Epithelial cell of esophagus (primary cell): ENCODE measurements at regions not wholly inside any gene's neighbourhood (a gene's known extent, or its start where the extent isn't known, plus 50 kb on each side); places are given as distances from the start of the nearest gene placed in this dataset.

Source experiments
- DNase-seq: peaks from one replicate; pipeline ENCODE4 v3.0.0; 2010; ENCODE audit warnings: low read depth
- H3K4me3 ChIP-seq: 2 replicates; pipeline ENCODE4 v1.5.1; 2011; ENCODE audit warnings: mild to moderate bottlenecking, low read length, control low read depth
- TF ChIP-seq, protein P1 (sequence below): IDR thresholded peaks from 2 replicates; pipeline ENCODE4 v1.5.1; 2011; ENCODE audit warnings: low read depth, mild to moderate bottlenecking, low read length, control low read depth, inconsistent platforms; ENCODE audit not compliant: insufficient read depth; ENCODE audit errors: missing control alignments

DNA sequence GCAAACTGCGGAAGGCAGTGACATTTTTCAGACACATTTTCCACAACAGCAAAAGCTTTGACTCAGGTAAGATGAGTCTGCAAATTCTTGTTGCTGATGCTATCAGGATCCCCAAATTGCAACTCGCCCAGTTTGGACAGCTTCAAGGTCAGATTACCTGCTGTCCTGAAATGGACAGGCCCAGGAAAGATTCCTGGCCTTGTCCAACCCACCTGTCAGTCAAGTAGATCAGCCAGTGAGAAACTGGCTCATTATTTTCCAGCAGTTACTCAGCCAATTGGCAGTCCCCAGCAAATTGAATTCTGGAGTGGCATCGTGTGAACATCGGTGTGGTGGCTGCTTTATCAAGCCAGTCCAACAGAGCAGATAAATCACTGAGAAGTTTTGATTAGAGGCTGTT is 84.5 kb upstream of the SNAP25 start:
- no peak overlapping the region for H3K4me3 ChIP-seq
- TF ChIP-seq, protein P1, sequence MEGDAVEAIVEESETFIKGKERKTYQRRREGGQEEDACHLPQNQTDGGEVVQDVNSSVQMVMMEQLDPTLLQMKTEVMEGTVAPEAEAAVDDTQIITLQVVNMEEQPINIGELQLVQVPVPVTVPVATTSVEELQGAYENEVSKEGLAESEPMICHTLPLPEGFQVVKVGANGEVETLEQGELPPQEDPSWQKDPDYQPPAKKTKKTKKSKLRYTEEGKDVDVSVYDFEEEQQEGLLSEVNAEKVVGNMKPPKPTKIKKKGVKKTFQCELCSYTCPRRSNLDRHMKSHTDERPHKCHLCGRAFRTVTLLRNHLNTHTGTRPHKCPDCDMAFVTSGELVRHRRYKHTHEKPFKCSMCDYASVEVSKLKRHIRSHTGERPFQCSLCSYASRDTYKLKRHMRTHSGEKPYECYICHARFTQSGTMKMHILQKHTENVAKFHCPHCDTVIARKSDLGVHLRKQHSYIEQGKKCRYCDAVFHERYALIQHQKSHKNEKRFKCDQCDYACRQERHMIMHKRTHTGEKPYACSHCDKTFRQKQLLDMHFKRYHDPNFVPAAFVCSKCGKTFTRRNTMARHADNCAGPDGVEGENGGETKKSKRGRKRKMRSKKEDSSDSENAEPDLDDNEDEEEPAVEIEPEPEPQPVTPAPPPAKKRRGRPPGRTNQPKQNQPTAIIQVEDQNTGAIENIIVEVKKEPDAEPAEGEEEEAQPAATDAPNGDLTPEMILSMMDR, result no peak
- DNase-seq, result no peak

DNA sequence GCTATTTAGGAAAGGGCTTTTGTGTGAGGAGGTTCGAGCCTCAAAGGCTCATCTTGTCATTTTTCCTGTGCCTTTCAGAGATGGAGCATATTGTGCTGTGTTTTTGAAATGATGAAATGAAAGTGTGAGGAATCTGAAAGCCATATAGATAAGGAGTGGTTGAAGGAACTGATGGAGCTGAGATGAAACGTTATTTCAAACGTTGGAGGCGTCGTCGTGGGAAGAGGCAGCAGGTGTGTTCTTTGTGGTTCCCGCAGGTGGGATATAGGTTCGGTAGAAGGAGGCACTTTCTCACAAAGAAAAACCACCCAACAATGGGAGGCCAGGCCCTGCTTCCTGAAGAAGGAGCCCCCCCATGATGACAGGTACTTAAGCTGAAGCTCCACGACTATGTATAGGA is 83.2 kb upstream of the SNAP25 start:
- no peak overlapping the region for H3K4me3 ChIP-seq
- TF ChIP-seq, protein P1, result no peak
- DNase-seq, result no peak

DNA sequence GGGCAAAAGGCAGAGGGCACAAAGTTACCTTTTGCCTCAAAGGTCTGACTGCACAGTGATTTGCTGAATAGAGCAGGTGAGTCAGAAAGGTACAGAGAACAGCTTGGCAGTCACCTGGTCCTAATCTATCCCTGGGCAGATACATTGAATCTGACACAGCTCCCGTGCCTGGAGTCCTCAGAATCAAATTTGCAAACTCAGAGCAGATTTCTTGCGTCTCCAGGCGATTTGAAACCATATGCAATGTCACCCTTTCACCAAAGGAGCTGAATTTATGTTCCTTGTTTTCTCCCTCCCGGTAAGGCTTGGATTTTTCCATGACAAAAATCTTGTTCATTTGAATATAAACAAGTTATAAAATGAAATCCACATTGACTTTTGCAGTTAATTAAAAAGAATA is 81.6 kb upstream of the SNAP25 start:
- TF ChIP-seq, protein P1, result no peak
- no peak overlapping the region for H3K4me3 ChIP-seq
- DNase-seq, result no peak

DNA sequence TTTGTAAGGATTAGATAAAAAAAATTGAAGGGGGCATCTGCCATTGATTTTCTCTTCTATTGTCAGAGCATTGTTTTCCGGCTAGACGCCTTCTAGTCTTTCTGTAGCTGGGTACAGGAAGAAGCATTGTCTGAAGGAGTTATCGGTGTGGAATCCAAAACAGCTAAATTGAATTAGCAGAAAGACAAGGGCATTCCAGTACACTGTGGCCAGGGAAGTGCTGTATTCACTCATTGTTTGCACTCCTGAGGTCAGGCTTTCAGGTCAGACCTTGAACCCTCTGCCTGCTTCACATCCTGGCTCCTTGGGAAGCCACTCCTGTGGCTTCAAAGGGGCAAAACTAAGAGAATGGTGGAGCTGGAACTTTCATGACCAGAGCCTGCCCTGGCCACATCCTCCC is 81.1 kb upstream of the SNAP25 start:
- DNase-seq, result no peak
- no peak overlapping the region for H3K4me3 ChIP-seq
- TF ChIP-seq, protein P1, result no peak

DNA sequence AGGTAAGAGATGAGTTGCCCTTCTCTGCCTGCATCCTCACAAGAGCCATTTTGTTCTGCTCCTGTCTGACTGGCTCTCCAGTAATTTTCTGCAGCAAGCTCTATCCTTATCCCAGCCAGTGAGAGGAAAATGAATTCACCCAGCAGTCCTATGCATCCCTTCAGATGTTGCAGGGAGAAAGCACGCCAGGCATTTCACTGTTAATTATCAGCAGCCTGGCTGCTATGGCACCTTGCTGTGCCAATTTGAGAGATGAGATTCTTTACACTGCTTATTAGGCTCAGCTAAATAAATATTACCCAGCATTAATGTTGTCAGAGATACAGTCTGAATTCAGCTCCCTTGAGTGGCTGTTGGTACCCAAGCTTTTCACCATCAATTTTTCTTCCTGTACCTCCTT is 61.1 kb upstream of the SNAP25 start:
- TF ChIP-seq, protein P1, result no peak
- no peak for DNase-seq
- H3K4me3 ChIP-seq, result no peak overlapping the region

DNA sequence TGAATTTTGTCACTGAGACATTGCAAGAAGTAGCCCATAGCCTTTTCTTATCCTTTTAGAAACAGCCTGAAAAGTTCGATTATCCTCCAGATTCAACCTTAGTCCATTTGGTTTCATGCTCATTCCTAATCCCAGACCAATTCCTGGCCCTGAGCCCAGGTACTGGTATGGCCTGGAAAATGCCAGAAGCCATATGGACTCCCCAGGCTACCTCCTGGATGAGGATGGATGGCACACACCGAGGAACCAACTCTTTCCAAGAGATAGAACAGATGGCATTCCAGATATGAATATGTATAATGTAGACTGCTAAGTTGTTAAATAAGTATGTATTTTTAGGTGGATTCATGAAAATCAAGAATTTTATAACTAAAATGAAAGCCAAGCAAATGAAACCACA is 51.6 kb upstream of the SNAP25 start:
- no peak overlapping the region for H3K4me3 ChIP-seq
- DNase-seq, result no peak
- TF ChIP-seq, protein P1, result no peak

DNA sequence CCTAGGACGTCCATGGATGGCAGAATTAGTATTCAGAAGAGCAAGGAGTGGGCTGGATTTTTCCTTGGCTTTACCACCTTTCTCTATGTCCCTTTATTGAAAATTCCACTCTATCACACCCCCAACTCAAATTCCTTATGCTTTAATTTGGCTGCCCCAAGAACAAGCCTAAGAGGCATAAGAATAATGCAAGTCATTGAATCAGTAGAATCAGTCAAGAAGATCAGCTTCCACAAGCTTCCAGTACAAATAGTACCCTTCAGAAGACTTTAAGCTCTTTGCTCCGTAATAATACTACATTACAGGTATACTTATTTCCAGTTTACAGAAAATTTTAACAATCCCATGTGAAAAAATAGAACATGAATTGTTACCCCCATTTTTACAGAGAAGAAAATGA is 51.0 kb upstream of the SNAP25 start:
- TF ChIP-seq, protein P1, result no peak
- DNase-seq, result no peak
- no peak overlapping the region for H3K4me3 ChIP-seq
